GM06990 (cell line): ENCODE measurements at regions not wholly inside any gene's neighbourhood (a gene's known extent, or its start where the extent isn't known, plus 50 kb on each side); places are given as distances from the start of the nearest gene placed in this dataset.

ENCODE experiments used
- DNase-seq: peaks from one replicate; pipeline ENCODE4 v3.0.0-alpha.2; 2011; ENCODE audit not compliant: insufficient read length; ENCODE audit errors: extremely low read depth
- H3K27me3 ChIP-seq: replicated peaks from 2 replicates; pipeline ENCODE4 v1.6.0; 2011; ENCODE audit warnings: low read length; ENCODE audit not compliant: control insufficient read depth, insufficient read depth
- H3K36me3 ChIP-seq: 2 replicates; pipeline ENCODE4 v1.5.1; 2011; ENCODE audit warnings: low read length; ENCODE audit not compliant: control insufficient read depth, insufficient read depth
- H3K4me3 ChIP-seq: replicated peaks from 2 replicates; pipeline ENCODE4 v1.5.1; 2011; ENCODE audit warnings: low read depth, mild to moderate bottlenecking, control low read depth, low read length
- TF ChIP-seq, protein P1 (sequence below): IDR thresholded peaks from 2 replicates; pipeline ENCODE4 v1.5.1; 2011; ENCODE audit warnings: low read length, control low read depth, mild to moderate bottlenecking, inconsistent platforms; ENCODE audit not compliant: insufficient read depth, poor library complexity, severe bottlenecking

GRCh38 chr5:38207343-38207742 lies 51.0 kb upstream of the EGFLAM start:
- no peaks in the 10 kb centered on the region; the same call in none of the 2 replicates for H3K27me3 ChIP-seq
- TF ChIP-seq, protein P1, sequence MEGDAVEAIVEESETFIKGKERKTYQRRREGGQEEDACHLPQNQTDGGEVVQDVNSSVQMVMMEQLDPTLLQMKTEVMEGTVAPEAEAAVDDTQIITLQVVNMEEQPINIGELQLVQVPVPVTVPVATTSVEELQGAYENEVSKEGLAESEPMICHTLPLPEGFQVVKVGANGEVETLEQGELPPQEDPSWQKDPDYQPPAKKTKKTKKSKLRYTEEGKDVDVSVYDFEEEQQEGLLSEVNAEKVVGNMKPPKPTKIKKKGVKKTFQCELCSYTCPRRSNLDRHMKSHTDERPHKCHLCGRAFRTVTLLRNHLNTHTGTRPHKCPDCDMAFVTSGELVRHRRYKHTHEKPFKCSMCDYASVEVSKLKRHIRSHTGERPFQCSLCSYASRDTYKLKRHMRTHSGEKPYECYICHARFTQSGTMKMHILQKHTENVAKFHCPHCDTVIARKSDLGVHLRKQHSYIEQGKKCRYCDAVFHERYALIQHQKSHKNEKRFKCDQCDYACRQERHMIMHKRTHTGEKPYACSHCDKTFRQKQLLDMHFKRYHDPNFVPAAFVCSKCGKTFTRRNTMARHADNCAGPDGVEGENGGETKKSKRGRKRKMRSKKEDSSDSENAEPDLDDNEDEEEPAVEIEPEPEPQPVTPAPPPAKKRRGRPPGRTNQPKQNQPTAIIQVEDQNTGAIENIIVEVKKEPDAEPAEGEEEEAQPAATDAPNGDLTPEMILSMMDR, result no peak
- DNase-seq, result no peak
- no peak overlapping the region for H3K4me3 ChIP-seq
- H3K36me3 ChIP-seq, result no peaks in the 10 kb centered on the region

GRCh38 chr5:38202741-38203140 lies 55.6 kb upstream of the EGFLAM start:
- no peaks in the 10 kb centered on the region for H3K36me3 ChIP-seq
- TF ChIP-seq, protein P1, result no peak
- no peak overlapping the region for H3K4me3 ChIP-seq
- no peak for DNase-seq
- no peaks in the 10 kb centered on the region; the same call in none of the 2 replicates for H3K27me3 ChIP-seq

- DNase-seq, result no peak
- TF ChIP-seq, protein P1, result no peak
- no peaks in the 10 kb centered on the region for H3K36me3 ChIP-seq
- H3K27me3 ChIP-seq, result no peaks in the 10 kb centered on the region; the same call in none of the 2 replicates
- H3K4me3 ChIP-seq, result no peak overlapping the region
Measured at GRCh38 chr5:38200872-38201557, 57.3 kb upstream of the EGFLAM start.

DNA sequence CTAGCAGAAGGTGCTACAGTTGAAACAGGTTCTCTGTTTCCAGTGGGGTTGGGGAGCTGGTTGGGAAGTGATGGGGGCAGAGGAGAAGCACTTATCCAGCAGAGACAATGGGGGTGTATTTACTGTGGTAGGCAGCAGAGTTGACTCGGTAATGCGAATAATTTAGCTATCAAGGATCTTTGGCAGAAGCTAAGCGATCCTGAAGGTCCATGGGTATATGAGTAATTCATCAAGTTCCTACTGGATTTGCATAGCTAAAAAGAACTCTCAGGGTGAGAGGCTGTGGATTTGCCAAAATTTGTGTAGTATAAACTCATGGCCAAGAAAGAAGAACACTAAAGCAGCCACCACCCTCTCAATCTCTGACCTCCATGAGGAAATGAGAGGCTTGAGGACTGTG lies 61.2 kb upstream of the EGFLAM start:
- no peak for DNase-seq
- Histone ChIP-seq H3K27me3 (no peaks in the 10 kb centered on the region; the same call in none of the 2 replicates), H3K4me3 (no peak overlapping the region), H3K36me3 (no peaks in the 10 kb centered on the region)
- TF ChIP-seq, protein P1, result no peak

DNA sequence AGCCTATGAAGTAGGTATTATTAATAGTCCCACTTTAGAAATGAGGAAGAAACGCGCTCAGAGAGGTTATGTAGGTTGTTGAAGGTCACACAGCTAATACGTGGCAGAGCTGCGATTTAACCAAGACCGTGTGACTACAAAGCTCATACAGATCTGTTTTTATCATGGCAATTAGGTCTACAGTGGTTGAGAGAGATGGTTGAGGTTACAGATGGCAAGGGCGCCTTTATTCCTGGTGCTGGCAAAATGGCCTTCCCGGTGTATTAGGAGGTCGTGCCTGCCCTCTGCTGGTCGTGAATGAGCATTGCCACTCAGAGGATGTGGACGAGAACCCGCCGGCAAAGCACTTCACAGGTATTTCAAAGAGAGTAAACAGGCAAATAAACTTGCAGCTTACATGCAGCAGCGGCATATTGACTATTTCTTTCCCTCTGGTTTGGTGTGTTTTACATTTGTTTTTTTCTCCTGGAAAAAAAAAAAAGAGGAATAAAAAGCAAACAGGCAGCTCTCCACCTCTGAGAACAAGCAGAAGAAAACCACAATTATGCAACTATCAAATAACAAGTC lies 65.3 kb upstream of the EGFLAM start:
- peak; percentile 6 for DNase-seq
- Histone ChIP-seq H3K36me3 (no peaks in the 10 kb centered on the region), H3K4me3 (no peak overlapping the region), H3K27me3 (no peaks in the 10 kb centered on the region; the same call in 1 of the 2 replicates)
- TF ChIP-seq, protein P1, result peak; percentile 90
